Stomach (tissue), 4 donors: ENCODE measurements at regions not wholly inside any gene's neighbourhood (a gene's known extent, or its start where the extent isn't known, plus 50 kb on each side); places are given as distances from the start of the nearest gene placed in this dataset.

Source experiments
- CTCF ChIP-seq, 7 experiments: fragments of 450-650 bp in 4 of 7; fragments of 200-600 bp in 3 of 7; sonication (generic) in 3 of 7; IDR thresholded peaks; one replicate each; pipeline ENCODE4 v1.5.1; 2016 to 2019; ENCODE audit warnings: antibody characterized with exemption in 7 of 7, control low read depth in 2 of 7, mild to moderate bottlenecking in 1 of 7
- POLR2AphosphoS5 ChIP-seq, 3 donors: sonication (generic); formaldehyde crosslinking; IDR thresholded peaks; one replicate each; pipeline ENCODE4 v1.6.1; 2016; ENCODE audit warnings: antibody characterized with exemption in 3 of 3

- no peak for TF ChIP-seq CTCF (IDR thresholded peaks at IDR 0.05)
- no peak for TF ChIP-seq POLR2AphosphoS5 (IDR thresholded peaks at IDR 0.05)
These were observed 776.5 kb downstream of the ROBO2 start for GRCh38 chr3:77816366-77816765.
